EL (cell line): ENCODE measurements at regions not wholly inside any gene's neighbourhood (a gene's known extent, or its start where the extent isn't known, plus 50 kb on each side); places are given as distances from the start of the nearest gene placed in this dataset.

Experiments used
- DNase-seq: peaks from one replicate; pipeline ENCODE4 v3.0.0-alpha.2; 2016

DNA sequence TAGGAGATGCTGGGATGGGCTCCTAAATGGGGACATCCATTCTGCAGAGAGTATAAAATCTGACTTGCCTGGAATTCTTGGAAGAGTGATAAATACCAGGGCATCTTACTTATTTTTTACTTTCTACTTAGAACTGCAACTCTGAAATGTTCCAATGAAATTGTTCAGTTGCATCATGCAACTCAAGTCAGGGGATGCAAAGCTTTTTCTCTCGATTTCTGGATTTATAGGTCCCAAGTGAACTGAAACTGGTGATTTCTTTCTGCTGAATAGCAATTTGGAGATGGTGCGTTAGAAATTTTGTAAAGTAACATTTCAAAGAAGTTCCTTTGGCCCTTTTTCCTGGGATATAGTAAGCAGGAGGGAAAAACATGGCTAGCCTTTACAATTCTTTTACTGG, 238.4 kb upstream of the CD180 start:
- DNase-seq, result no peak

DNA sequence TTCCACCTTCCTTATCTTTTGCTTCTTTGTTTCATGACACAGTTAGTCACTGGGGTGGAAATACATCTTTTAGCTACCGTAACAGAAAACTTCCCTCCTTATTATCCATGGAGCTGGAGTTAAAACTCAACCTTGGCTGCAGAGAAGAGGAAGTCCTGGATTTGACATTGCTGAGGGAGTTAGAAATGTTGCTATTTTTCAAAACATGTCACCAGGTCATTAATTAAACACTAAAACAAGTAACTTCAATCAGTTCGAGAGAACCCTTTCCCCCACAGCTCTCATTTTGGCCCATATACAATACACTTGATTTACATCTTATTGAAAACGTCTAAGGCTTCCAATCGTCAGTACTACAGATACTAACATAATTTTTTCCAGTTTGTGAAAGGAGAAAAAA, 237.9 kb upstream of the CD180 start:
- DNase-seq, result no peak

DNA sequence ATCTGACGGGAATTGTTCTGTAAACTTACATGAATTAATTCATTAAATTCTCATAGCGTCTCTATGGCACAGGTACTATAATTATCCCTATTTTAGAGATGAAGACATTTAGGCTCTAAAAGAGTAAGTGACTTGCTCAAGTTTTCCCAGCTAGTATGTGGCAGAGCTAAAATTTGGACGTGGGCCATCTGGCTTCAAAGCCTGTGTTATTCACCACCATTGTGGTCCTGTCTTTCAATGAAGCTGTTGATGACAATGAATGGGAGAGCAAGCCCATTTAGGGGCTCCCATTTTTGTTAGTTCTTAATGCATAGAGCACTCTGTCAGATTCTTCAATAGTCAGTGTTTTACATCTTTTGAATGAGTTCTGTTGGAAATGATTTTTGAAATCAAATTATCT, 236.0 kb upstream of the CD180 start:
- no peak for DNase-seq

DNA sequence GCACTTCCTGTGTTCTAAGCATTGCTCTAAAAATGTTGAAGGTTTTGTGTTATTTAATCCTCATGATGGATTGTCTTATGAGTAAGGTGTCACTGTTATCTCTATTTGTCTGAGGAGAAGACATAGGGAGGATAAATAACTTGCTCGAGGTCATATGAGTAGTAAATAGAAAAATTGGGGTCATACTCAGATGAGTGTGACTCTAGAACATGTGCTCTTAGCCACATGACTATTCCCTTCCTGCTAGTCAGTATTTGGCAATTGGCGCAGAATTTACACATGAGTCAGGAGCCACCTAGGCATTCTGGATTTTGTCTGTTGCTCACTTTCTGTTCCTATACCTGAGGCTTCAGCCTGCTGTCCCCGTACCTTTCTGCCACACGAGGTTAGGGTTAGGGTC, 234.6 kb upstream of the CD180 start:
- DNase-seq, result no peak

DNA sequence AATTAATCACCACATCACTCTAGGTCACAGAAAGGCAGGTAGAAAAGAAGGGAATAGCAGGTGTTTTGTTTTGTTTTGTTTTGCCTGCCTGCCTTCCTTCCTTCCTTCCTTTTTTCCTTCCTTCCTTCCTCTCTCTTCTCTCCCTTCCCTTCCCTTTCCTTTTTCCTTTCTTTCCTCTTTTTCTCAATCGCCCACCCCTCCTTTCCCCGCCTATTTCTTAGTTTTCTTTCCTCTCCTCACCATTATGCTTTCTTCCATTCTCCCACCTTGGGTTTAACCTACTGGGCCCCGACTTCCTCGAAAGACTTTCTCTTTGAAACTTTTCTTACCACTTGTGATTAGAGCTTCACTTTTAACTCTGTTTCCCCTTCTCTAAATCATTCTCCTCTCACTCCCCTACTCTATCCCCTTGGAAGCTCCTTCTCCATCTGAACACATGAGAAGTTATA, 231.3 kb upstream of the CD180 start:
- no peak for DNase-seq

DNA sequence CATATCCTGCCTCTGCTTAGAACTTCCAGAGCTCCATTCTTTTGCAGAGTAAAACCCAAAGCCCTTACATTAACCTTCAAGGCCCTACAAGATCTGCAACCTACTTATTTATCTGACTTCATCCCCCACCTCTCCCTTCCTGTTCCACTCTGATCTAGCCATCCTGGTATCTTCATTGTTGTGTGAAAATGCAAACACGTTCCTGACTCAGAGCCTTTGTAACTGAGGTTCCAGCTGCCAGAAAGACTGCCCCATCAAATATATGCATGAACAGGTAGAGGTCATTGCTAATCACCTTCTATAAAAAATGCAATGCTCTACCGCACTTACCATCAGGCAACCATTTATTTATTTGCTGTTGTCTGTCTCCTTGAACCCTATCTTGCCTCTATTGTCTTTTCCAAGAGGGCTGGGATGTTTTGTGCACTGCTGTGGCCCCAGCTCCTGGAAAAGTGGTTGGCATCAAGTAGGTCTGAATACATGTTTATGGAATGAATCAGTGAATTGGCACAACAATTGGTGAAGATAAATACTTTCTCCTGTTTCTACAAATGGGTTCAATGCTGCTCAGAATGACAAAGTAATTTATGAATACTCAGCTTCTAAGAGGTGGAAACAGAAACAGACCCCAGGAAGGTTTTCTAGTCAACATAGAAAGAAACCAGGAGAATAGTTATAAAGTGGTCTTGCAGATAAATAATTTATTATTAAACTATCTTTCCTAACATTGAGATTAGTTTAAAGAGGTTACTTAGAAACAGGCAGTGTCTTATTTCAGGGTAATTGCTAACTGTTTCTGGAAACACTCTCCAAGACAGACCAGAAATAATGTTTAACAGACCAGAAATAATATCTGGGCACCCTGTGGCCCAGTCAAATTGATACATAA, 230.6 kb upstream of the CD180 start:
- DNase-seq, result no peak

DNA sequence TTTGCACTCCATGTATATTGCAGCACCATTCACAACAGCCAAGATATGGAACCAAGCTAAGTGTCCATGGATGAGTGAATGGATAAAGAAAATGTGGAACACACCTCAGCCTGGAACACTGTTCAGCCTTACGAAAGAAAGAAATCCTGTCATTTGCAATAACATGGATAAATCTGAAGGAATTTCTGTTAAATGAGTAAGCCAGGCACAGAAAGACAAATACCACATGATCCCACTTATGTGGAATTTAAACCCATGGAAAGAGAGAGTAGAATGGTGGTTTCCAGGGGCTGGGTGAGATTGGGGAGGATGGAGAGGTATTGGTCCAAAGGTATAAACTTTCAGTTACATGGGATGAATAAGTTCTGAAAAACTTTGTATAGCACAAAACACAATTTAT, 228.9 kb upstream of the CD180 start:
- DNase-seq, result peak; percentile 47

DNA sequence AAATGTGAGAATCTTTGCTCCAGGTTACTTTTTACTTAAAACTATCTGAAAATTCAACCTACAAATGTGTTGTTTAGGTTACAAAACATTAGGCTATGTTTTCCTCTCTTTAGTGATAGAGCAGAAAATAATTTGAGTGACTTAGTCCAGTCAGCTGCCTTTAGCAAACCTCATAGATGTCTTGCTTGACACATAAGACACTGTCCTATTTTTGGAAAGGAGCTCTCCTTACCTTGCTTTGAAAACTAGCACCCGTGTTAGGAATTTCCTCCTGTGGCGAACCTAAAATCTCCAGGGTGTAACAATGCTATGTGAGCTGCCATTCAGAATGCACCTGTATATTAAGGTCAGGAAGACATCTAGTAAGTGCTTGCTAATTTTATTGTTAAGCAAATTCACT, 221.2 kb upstream of the CD180 start:
- no peak for DNase-seq

DNA sequence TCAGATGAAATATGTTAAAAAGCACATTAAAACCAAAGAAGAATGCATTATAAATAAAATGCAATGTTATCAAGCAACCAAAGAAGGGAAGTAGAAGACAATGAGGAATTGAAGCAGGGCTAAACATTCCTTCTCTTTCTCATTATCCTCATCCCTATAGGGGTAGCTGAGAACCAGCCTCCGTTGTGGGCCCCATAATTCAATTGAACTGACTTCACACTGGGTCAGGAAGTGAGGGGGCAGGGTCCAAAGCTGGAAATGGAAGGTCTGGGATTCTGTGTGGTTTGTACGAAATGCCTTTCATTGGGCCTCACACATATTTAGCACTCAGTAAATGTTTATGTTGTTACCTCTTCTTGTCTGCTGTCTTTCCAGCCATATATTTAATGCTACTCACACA, 220.4 kb upstream of the CD180 start:
- no peak for DNase-seq

DNA sequence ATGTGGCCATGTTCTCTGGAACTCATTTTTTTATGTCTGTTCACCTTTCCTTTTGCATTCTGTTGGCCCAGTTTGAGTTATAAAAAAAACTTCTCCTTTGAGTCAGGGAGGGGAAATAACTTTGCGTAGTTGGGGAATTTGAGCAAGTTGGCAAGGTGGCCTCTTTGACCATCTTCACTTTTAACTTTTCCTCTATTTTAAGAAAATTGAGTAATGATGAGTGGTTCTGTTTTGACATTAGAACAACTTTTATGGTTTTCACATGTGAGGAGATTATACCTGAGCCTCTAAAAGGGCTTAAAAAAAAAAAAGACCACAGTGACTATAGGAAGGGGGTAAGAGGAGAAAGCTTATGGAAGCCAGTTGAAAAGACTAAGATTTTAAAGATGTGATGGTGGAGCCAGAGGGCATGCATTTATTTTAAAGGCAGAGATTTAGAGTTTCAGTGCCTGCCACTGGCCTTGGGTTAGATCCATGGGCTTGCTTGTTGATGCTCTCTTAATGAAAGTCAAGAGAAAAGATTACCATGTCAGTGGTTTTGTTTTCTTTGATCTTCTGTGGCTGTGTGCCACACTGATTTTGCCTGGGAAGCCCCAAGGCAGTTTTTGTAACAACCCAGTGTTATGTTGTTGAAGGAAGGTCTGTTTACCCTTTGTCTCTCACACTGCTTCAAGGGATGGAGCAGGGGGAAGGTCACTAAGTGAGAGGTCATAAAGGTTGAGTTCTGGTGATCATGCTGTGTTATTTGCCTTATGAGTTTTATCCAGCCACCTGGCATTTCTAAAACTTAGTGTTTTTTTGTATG, 219.7 kb upstream of the CD180 start:
- DNase-seq, result no peak

DNA sequence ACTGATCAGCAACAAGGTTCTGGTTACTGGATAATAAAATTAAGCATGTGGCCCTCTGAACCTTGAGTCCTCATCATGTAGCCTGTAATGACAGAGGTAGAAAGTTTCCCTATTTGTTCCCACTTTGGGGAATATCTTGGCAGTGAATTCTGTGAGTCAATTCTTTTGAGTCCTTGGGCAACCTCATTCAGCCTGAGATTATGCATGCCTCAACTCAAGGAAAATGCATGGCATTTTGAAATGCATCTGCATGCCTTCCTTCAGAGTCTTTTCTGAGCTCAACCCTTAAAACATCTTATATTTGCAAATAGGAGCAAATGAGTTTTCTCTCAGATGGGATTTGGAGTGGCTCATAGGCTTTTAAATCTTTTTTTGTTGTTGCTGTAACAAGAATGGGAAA, 218.1 kb upstream of the CD180 start:
- peak; percentile 14 for DNase-seq

DNA sequence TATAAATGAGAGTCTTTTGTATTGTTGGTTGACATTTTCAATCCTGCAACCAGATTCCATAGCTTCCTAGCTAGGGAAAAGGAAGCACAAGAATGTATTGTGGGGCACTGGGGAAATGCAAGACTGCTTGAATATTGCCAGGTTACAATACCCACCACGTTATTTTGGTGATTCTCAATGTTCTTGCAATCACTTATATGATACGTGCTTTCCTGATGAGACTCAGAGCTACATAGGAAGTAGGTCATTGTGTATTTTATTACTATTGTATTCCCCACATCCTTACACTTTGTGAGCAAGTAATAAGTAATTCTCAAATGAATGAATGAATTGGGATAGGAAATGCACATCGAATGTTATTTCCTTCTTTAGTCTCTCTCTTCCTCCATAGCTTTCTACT, 217.1 kb upstream of the CD180 start:
- DNase-seq, result no peak

DNA sequence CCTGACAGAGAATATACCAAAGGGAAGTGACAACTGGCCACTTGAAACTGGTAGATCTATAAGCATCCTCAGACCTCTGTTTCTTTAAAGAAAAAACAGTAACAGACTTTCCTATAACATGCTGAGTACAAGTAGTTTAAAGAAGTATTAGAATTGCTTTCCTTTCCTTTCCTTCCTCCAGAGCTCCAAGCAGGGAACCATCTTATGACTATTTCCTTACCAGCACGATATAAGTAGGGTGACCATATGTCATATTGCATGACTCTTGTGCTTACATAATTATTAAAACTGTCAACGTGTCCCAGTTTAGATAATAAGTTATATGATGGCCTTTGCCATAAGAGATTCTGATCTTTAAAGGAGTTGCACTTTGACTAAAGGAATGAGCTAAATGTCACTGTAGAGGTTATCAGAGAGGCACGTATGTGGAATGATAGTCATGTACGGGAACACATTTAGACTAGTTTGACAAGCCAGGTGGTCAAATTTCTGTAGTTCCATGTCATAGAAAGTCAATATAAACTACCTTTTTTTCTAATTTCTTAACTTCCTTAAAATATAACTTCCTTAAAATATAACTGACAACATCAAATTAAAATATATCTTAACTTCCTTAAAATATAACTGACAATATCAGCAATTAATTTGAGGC, 212.7 kb upstream of the CD180 start:
- DNase-seq, result no peak

DNA sequence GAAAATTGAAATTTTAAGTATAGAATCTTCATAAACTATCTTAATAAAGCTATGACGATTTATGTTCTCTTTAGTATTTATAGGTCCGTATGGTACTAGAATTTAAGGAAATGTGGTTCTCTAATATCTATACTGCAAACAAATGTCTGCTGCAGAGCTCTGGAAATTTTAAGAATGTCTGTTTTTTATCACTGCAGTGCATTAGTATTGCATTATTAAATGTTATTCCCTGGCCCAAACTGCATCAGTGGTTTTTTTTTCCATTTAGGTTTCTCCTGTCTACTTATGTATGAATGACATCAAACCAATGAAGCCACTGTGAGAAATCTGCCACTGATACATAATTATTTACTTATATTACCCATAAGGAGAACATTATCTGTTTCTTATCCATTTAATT, 211.4 kb upstream of the CD180 start:
- DNase-seq, result no peak

DNA sequence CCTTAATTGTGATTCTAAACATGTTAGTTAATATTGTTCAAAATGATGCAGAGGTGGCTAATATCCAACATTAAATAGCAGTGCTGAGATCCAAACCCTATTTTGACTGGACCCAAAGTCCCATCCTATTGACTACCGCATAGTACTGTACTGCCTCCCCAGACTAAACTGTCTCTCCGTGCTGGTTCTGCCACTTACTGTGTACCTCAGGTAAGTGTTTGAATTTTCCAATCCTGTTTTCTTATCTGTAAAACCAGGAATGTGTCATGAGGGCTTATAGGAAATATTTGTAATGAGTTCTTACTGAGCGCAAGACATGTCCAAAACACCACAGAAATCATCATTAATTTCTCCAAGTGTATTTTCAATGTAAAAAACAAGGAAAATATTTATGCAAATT, 209.2 kb upstream of the CD180 start:
- DNase-seq, result no peak

DNA sequence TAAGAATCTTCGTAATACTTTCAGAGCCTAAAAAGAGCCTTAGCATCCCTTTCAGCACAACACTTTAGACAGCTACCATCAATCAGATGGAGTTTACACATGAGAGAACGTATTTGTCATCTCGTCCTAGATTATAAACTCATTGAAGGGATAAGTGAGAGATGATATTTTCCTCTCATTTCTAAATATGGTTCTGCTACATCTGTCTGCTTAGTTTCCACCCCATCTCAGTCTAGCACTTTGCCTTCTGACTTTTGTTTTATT, 208.4 kb upstream of the CD180 start:
- no peak for DNase-seq

DNA sequence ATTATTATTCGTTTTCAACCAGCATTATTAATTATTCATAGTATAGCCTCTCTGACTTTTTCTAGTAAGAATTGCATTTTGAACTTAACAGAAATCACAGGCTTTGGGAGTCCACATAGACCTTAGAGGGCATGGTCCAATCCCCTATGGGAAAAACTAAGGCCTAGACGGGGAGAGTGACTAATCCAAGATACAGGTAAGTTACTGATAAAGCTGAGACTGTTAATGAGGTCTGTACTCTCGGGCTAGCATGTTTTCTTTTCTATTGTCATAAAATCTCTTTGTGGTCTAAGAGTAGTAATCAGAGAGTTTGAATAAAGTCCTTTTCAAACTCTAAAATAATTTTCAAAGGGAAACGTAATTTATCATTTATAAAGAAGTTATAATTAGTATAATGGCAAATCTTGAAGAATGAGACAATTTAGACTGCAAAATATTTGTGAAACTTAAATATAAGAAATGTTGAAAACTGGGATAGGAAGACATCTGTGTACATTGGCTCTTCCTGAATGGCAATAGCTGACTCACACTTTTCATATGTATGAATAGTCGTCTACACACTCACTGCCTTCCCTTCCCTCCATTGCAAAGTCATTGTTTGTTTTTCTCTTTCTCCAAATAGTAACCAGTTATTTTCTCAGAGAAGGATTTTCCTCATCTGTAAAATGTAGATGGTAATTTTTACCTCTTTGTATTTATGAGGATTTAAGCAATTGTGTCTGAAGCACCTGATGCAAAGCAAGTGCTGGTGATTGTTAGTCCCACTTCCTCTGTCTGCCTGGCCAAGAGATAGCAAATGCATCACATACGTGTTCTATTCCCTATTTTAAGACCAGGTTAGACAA, 207.9 kb upstream of the CD180 start:
- DNase-seq, result peak; percentile 4

DNA sequence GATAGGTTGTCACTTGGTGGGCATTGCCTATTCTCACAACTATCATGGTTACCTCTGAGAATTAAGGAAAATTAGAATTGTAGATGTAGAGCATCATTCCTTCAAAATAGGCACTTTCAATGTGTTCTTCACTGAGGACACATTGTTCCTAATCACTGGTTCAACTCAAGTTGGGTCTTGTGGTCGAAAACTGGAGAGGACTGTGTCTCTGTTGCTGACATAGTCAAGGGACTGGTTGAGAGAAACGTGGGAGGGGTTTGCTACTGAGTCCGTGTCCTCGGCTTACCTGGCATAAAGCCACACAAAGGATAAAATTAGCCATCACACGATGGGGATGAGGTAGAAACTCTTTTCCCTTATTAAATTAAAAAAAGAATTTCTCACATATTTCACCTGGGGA, 205.9 kb upstream of the CD180 start:
- no peak for DNase-seq

DNA sequence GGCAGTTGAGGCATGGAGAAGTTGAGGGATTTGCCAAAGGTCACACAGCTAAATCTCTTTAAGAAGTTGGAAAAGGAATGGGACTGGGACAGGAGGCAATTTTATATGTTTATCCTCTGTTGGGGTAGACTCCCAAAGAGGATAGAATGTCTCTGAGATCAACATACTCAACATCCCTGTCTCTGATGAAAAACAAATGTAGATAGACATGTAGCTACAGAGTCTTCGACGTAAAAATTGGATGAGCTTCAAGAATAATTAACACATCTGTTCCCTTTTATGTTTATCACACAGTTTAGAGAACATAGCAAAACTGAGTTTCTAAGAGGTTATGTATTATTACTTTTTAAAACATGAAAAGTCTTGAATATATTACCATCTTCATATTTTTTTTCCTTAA, 204.6 kb upstream of the CD180 start:
- no peak for DNase-seq

DNA sequence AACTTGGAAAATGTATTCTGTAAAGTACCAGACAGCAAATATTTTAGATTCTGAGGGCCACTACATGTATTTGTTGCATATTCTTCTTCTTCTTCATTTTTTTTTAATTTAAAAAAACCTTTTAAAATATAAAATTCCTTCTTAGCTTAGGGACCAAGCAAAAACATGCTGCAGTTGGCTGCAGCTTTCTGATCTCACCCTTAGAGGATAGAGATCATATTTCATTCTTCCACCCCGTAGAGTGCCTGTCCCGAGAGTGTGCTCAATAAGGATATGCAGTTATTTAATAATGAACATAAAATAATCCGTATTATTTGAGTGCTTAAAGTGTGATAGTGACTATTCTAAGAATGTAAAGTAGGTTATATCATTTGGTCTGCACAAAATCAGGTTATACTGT, 204.2 kb upstream of the CD180 start:
- no peak for DNase-seq

DNA sequence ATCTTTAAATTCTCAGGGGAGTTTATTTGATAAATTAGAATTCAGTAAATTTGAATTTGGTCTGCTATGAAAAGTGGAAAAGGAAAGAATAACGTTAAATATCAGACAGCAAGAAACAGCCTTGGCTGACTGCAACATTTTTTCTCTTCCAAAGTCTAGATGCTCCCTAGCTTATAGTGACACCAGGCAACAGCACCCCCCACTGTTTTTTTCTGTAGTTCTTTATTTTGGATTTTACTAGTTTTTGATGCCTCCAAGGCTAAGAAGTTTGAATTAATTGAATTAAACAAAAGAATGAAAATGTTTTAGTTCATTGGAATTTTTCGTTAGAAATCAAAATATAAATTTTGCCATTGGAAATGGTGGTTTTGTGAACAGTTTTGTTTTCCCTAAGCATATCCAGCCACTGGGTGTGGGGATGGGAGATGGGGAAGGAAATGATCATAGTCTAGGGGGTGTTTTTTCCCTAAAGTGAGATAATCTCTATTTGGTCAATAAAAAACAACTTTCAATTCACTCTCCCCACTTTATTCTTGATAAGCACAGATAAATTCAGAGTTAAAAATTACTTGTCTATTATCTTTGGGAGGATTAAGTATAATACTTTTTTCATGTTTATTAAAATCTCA, 199.3 kb upstream of the CD180 start:
- no peak for DNase-seq

DNA sequence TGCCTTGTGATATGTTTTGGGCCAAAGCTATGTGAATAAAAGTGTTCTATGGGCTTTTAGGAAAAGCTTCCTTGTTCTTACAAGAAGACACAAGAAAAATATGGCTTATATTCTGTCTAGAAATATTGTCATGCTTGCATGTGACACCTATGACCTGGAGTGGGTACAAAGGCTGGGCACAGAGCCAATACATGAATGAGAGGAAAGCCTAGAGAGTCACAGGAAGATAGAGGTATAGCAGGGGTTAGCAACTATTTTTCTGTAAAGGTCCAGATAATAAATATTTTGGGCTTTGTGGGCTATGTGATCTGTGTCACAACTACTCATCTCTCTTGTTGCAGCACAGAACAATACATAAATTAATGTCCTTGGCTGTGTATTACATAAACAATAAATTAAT, 196.6 kb upstream of the CD180 start:
- no peak for DNase-seq

DNA sequence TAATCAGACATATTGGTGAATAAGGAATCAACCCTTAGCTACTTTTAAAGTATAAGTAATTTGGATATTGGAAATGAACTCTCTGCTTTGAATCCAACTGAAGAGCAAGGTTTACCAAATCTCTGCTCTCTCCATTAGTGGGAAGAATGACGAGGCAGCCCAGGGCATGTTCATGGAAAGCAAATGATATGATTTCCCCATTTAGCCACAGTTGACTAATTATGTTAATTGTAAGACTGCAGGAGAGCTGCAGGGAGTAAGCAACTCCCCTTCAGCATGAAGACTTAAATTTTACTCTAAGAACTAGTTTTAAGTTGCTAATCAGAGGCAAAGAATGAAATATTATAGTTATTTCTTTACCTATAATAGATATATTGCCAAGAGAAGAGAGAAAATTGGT, 194.3 kb upstream of the CD180 start:
- DNase-seq, result no peak
